NCI-H1930 (cell line): ENCODE measurements at regions not wholly inside any gene's neighbourhood (a gene's known extent, or its start where the extent isn't known, plus 50 kb on each side); places are given as distances from the start of the nearest gene placed in this dataset.
A peak's percentile ranks its signal among the peaks of the same experiment; 100 is the strongest.
"Not testable (repeated sequence)": the region's sequence is repeated elsewhere in the genome, so short reads cannot be mapped to it uniquely, and the experiment has no call there.

Experiments
- DNase-seq, 2 experiments: peaks; one replicate each; lab custom pipeline; 2025; lab: John Stamatoyannopoulos, UW

DNA sequence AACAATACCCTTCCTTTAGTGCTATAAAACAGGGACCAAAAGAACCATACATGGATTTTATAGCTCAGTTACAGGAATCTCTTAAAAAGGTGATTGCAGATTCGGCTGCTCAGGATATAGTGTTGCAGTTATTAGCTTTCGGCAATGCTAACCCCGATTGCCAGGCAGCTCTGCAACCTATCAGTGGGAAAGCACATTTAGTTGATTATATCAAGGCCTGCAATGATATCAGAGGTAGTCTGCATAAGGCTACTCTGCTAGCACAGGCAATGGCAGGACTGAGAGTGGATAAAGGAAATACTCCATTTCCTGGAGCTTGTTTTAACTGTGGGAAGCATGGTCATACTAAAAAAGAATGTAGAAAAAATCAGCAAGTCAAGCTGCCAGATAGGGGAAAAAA, 327.7 kb downstream of the REEP3 start:
- not testable (repeated sequence) for DNase-seq

DNA sequence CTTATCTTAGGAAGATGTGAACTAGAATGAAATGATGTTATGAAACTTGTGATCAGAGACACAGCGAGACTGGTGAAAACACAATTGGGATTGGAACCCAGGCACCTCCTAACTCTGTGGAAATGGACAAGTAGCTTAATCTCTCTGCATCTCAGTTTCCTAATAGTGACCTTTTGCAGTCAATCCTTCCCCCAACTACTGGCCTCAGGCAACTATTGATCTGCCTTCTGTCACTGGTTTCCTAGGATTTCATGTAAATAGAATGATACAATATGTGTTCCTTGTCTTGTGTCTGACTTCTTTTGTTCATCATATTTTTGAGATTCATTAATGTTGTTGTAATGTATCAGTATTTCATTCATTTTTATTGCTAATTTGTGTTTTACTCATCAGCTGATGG, 341.7 kb downstream of the REEP3 start:
- DNase-seq = no peak

DNA sequence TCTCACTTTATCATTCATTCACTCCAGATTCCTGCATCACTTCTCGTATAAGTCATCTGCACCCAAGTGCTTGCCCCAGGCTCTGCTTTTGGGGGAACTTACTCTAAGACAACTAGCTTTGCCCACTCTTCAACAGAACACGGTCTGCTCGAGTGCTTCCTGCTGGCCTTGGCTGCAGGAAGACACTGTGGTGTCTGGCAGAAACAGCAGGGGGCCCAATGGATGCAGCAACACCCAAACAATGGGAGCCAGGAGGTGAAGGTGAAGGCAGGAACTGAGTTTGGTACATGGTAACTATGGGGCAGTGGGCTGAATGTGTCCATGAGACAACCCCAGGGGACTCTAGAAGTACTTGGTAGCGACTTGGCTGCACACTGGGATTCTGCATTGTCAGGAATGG, 344.0 kb downstream of the REEP3 start:
- no peak for DNase-seq

DNA sequence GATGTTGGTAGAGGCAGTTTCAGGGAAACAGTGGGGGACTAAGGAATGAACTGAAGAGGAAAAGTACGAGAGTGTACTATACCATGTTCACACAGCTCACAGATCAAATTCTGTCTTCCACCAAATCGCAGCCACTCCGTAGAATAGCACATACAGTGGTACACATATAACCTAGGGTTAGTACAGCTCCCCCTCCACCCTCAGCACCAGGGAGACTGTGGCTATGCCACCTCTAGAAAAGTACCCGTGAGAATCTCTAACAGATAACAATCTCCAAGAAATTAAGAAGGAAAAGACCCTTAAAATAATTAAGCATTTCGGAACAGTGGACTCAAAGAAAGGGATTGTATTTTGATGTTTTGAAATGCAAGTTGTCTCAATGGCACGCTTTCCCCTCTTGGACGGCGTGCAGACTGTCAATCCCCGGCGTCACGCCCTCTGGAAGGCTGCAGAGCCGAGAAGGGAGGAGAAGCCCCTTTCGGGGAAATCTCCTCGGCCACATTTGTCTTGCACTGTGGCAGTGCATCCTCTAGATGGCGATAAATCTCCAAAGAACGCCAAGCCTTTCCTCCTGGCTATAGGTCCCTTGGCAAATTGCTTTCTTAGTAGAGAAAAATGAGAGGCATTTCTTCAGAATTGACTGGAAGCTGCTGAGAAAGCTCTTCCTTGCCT, 345.0 kb downstream of the REEP3 start:
- DNase-seq = peak; percentile 3 to 25

DNA sequence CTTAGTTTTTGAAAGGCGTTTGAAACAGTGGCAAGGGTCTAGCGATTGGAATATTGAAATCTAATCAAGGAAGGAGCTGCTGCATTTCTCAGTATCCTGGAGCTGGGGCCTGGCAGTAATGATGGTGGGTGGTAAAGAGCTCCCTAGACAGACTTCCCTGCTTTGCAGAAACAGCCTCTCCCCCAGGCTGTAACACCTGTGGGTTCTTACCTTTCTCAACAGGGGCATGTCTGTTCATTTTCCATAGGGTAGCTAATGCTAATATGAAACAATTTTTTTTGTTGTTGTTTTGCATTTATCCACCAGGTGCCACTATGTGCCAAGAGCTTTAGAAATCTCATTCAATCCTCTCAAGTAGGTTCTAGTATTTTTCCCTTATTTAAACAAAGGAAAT, 345.5 kb downstream of the REEP3 start:
- DNase-seq = no peak

DNA sequence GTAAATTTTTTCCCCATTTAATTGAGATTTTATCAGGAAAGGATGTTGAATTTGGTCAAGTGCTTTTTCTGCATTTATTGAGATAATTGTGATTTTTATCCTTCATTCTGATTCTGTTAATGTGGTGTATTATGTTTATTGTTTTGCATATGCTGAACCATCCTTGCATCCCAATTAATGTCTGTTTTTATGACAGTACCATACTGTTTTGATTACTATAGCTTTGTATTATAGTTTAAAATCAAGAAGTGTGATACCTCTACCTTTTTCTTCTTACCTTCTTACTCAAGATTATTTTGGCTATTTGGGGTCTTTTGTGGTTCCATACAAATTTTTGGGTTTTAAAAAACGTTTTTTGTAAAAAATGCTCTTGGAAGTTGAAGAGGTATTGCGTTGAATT, 357.2 kb downstream of the REEP3 start:
- DNase-seq = no peak

DNA sequence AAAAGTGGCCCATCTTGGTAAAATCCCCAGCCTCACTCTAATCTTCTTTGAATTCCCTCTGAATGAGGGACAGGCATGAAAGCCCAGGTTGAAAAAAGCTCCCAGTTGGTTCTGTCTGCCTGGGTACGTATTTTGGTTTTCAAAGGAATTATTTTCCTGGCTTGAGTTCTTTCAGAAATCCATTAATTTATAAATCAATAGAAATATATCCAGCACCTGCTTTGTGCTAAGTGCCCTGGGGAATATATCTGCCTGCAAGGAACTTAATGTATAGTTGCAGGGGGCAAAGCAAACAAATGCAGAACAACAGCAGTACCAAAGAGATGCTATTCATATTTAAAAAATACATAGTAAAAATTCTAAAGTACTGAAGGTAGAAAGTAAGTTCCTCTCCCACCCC, 362.7 kb downstream of the REEP3 start:
- DNase-seq = no peak

DNA sequence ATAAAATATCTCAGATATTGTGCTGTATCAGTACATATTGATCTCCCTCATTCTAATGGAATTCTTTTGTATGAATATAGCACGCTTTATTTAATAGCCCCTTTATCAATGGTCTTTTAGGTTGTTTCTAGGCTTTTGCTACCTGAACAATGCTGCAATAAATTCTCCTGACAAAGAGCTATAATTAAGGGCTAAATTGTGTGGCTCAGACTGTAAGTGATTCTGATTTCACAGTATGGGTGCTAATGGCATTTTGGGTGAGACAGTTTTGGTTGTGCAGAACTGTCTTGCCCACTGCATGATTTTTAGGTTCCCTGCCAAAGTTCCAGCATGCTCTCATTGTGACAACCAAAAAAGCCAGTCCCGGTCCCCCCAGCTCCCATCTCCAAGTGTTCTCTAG, 363.2 kb downstream of the REEP3 start:
- DNase-seq = no peak

DNA sequence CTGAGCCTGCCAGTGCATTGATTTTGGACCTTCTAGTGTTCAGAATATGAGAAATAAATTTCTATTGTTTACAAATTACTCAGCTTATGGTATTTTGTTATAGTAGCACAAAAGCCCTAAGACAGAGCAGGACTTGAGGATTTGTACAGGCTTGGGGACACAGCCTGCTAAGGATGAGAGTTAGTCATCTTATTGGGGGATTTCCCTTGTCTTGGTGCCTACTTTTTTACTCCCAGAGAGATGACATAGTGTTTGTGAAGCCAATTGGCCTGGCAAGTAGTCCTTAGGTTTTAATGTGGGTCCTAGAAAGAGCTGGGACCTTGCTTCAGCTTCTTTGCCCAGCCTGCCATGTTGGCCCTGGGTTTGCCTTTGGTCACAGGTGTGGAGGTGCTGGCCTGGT, 364.0 kb downstream of the REEP3 start:
- DNase-seq = no peak

DNA sequence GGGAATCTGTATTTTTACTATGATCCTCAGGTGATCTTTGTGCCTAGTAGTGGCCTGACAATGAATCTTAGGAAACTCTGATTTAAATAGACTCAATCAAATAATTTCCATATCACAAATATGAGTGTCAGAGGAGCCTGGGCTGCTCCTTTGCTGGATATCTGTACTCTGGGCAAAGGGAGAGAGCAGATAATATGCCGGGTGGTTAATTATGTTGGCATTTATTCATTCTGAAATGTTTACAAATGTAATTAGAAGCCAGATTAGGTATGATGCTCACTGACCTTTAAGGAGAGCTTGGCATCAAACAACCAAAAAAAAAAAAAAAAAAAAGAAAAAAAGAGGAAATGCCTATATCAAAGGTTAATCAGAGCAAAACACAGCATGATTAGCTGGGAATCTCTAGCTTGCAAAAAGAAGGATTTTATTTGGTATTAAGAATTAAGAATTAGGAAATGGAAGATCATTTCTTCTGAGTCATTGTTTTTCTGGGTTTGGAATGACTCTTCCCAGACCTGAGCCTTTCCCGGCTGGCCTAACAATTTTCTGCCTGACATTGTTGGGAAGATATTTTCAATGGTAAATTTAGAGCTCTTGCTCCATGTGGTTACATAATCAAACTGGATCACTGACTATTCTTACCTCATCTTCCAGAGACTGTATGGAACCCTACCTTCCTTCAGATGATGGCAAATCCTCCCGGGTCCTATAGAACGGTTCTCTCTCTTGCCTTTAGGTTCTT, 365.3 kb downstream of the REEP3 start:
- DNase-seq = no peak

DNA sequence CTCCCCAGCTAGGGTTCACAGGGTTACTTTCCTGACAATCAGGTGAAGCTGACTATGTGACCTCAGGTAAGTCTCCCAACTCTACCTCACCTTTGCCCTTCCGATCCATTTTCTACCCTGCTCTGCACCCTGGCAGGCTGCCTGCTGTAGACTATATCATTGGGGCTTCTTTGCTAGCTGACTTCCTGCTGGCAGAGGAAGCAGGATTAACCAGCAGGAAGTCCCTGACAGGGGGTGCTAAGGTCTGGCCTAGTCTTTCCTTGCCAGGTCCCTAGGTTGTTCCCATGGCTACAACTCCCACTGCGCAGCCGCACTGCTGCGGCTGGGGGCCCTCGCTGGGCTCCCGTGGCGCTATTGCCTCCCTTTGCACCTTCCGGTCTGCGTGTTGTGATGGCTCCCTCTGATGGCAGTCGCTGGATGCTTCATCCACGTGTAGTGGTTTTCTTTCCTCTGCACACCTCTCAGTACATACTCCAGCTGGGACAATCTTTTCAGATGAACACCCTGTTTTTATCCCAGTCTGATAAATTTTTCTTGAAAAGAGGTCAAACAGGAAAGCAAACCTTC, 365.9 kb downstream of the REEP3 start:
- DNase-seq = no peak

DNA sequence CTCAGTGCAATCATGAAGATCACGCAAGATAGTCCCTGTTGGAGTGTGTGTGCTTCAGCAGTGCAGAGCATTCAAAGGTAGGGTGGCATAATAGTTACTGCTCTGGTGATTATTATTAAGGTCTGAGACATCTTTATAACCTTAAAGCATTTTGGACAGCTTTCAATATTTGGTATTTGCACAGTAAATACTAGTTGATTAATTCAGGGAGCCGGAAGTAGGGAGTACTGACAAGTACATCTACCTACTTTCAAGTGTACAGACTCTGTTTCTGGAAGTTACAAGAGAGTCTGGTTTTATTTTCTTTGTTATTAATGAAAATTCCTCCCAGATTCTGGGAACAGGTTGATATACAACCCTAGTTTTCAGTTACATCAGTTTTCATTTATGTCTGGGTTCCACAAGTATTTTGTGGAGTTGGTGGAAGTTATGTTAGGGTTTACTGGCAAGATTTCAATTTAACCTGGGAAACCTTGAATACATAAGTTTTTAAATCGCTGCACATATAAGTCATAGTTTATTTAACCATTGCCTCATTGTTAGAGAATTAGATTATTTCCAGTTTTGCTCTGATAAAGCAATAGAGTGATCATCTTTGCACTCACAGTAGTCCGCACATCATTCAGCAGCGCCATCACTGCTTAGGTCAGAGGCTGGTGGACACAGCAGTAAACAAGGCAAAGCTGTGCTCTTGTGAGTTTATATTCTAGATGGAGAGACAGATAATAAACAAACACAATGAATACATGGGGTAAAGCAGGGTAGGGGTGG, 366.6 kb downstream of the REEP3 start:
- no peak for DNase-seq

DNA sequence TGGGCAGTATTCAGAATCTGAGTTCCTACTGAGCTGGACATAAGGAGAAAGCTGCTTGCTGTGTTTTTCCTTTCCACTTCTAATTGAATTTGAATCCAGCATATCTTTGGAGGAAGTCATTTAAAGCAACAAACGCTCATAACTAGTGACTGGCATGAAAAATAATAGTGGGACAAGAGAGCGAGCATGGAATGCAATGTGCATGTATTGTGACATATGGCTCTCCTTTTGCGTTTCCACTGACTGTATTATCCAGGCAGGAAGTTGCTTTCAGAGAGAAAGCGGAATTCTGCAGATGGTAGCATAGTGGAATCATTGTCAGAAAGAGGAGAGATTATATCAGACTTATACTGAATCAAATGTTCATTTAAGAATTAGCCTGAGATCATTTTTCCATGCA, 368.6 kb downstream of the REEP3 start:
- DNase-seq = no peak

DNA sequence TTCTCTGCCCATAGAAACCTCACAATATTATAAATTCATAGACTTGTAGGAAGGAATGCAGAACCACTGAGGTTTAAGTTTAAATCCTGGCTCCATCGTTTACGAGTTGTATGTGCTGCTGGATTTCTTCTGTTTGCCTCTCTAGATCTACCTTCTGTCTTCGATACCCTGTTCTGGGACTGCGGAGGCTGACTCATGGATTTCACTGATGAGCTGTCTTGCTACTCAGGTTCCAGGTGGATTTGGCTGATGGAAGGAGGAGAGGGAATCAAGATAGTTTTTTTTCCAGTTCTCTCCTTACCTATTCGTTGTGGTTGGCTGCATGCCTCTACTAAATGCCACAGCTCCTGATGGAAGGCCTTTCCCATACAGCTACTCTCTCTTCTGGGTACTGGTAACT, 375.8 kb downstream of the REEP3 start:
- DNase-seq = no peak

DNA sequence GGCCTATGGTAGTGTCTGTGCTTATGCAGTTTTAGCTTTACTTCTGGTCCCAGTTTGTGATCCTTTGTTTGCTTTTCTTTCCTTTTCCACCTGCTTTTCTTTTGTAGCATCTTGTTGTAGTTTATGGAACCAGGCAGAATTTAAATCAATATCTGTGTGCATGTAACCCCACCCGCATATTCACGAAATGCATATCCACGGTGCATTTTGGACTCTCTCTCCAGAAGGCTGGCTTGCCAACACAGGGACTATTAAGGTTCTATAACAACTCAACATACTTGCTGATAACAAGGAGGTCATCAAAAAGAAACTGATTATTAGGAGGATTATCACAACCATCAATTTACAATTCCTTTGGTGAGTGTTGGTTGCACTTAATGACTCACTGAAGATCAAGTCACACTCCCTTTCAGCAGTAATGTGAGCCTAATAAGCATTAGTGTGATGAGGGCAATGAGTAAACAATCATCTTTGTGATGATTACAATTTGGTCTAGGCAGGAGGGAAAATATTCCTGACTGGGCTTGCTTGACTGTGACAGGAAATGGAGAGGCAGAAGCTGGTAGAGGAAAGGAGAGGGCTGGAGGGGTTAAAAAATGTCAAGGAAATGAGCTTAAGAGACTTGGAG, 378.6 kb downstream of the REEP3 start:
- DNase-seq = no peak

DNA sequence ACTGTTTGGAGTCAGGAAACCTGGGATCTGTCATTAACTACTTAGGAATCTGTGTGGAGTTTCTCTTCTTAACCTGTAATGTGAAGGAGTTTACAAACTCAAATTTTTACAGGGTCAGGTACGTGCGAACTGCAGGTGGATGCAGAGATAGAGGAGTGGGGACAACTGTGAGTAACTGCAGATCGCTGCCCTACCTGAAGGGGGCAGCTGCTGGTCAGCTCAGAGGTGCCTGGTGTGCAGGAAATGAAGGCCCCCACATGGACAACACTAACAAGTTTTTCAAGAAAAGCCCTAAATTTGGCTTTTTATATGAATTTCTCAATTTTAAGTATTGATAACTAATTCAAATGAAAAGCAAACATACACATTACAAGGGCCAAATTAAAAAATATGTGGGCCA, 380.0 kb downstream of the REEP3 start:
- no peak for DNase-seq

DNA sequence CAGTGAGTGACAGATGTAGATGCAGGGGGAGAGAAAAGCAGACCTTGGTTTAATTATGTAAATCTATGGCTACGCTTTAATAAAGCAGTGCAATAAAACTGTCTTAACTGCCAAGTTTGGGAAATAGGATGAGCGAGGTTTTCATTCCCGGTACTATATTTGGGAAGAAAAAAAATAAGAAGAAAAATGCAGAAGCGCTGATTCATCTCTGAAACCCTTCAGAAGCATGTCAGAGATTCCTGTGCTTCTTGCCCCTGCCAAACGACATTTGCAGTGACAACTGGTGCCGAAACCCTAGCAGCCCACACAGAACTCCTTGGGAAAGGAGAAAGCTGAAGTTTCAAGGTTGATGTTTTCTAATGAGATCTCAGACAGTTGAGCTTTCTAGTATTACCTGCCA, 380.7 kb downstream of the REEP3 start:
- DNase-seq = no peak

DNA sequence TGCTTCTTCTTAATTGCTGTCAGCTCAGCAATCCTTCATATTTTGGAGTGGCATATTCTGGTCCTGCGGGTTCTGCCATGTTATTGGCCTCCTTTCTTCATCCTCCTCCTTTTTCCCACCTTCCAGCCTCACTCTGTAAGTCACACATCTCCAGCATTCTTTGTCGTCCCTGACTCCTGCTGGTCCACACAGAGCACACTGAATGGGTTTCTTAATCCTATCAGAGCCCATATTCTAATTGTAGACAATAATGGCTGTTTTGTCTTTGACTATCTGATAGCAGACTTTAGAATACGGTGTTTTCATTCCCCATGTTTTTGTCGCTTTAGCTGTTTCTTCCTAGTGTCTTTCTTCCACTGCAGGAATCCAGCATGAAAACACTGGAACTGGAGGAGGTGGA, 389.6 kb downstream of the REEP3 start:
- no peak for DNase-seq

DNA sequence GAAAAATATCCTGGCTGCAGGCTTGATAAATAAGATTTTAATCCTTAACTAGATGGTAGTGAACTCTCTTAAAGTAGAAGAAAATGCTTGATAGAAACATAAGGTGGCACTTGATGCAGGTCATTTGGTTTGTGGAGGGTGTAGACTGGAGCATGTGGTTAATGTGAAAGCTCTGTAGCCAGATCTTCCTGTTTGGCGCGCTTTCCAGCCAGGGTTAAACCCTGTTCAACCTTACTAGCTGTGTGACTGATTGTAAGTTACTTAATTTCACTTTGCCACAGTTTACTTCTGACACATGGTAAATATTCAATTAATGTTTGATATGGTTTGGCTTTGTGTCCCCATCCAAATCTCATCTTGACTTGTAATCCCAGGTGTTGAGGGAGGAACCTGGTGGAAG, 394.0 kb downstream of the REEP3 start:
- no peak for DNase-seq

DNA sequence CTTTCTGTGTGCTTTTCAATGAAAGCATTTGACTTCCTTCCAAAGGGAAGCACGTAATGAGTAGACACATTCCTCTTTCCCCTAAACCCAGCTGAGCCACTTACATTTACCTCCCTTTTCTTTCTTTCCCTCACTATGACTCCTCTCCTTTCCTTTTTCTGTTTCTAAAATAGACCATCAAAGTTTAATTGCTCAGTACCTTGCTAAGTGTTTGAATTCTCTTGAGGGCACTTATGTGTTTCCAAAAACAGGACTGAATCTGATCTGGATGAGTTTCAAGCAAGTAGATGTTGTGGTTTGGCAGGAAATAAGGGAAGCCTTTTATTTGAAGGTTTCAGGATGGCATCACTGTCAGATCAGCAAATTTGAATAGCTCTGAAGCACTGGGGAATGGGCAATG, 396.2 kb downstream of the REEP3 start:
- no peak for DNase-seq

DNA sequence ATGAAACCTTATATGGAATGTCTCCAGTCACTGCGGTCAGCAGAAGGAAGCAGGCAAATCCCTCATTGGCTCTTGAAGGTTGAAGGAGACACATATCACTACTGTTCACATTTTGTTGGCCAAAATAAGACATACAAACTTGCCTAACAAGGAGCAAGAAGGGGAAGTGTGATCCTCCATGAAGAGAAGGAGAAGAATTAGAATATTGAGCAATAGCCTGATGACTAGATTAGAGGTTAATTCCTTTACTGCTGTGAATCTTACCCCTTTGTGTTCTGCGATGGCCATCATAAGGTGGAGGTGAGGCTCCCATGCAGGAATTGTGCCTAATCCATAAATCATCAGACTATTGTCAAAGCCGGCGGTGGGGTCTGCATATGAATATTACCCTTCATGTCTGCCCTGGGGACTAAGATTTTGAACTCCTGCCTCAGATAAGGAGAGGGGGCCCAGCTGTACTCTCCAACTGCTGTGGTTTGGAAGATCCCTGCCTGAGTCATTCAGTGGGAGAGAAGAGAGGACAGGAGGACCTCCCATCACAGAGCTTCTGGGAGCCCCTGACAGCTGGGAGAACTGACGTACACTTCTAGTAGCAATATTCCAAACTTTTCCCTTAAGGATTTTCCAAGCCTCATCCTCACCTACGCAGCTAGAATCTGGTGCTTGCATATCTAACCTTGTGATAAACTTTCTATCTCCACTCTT, 398.5 kb downstream of the REEP3 start:
- DNase-seq = no peak

DNA sequence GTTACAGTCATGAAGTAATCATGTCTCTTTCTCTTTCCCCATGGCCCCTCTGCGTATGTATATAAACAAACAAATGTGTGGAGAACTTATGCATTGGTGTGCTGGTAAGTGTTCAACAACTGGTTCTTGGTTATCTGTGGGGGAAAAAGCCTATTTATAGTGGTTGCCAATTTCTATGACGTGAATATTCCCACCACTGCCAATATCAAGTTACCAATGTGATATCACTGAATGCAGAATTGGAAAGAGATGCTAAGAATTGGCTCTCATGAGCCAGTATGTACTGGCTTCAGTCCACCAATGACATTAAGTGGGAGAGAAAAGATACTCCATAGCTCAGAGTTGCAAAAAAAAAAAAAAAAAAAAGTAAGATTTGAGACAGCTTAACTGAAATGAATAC, 399.7 kb downstream of the REEP3 start:
- DNase-seq = no peak
